GM12864 (cell line): ENCODE measurements at regions not wholly inside any gene's neighbourhood (a gene's known extent, or its start where the extent isn't known, plus 50 kb on each side); places are given as distances from the start of the nearest gene placed in this dataset.

Experiments used
- DNase-seq: peaks from one replicate; pipeline ENCODE4 v3.0.0-alpha.2; 2011; ENCODE audit warnings: low read depth
- H3K4me3 ChIP-seq: 2 replicates; pipeline ENCODE4 v1.5.1; 2011; ENCODE audit warnings: mild to moderate bottlenecking, low read depth, low read length, control low read depth
- CTCF ChIP-seq: IDR thresholded peaks from 2 replicates; pipeline ENCODE4 v1.5.1; 2011; ENCODE audit warnings: low read depth, mild to moderate bottlenecking, moderate library complexity, low read length, control low read depth, inconsistent platforms; ENCODE audit errors: missing control alignments

GRCh38 chr9:129406278-129407225 lies 214.3 kb downstream of the C9orf50 start:
- no peak for DNase-seq
- no peak overlapping the region for H3K4me3 ChIP-seq
- no peak for TF ChIP-seq CTCF

GRCh38 chr9:129405827-129406213 lies 215.1 kb downstream of the C9orf50 start:
- H3K4me3 ChIP-seq: no peak overlapping the region
- DNase-seq: no peak
- no peak for TF ChIP-seq CTCF

- H3K4me3 ChIP-seq: no peak overlapping the region
- DNase-seq: no peak
- TF ChIP-seq CTCF: no peak
These were observed 215.6 kb downstream of the C9orf50 start for GRCh38 chr9:129405089-129405826.

- H3K4me3 ChIP-seq: no peak overlapping the region
- TF ChIP-seq CTCF: no peak
These were observed 216.3 kb downstream of the C9orf50 start for GRCh38 chr9:129404621-129405020.

GRCh38 chr9:129403779-129404620 lies 216.9 kb downstream of the C9orf50 start:
- DNase-seq: no peak
- no peak for TF ChIP-seq CTCF
- no peak overlapping the region for H3K4me3 ChIP-seq

More at GRCh38 chr9:129404621-129405020, 216.3 kb downstream of the C9orf50 start:
- DNase-seq: no peak

GRCh38 chr9:129402931-129403778 lies 217.7 kb downstream of the C9orf50 start:
- H3K4me3 ChIP-seq: no peak overlapping the region
- no peak for TF ChIP-seq CTCF
- no peak for DNase-seq
